HS-5 (cell line): ENCODE measurements at regions not wholly inside any gene's neighbourhood (a gene's known extent, or its start where the extent isn't known, plus 50 kb on each side); places are given as distances from the start of the nearest gene placed in this dataset.
"Not testable (repeated sequence)": the region's sequence is repeated elsewhere in the genome, so short reads cannot be mapped to it uniquely, and the experiment has no call there.

Source experiments
- DNase-seq: peaks from one replicate; pipeline ENCODE4 v3.0.0-alpha.2; 2012; ENCODE audit warnings: low read depth

GRCh38 chr3:151553888-151554287 is 93.0 kb upstream of the IGSF10 start:
- no peak for DNase-seq

- DNase-seq, result no peak
These were observed 91.7 kb upstream of the IGSF10 start for GRCh38 chr3:151552589-151552988.

- no peak for DNase-seq
These were observed 89.8 kb upstream of the IGSF10 start for GRCh38 chr3:151550642-151551041.

- no peak for DNase-seq
These were observed 89.3 kb upstream of the IGSF10 start for GRCh38 chr3:151550025-151550618.

- DNase-seq, result no peak
These were observed 87.3 kb upstream of the IGSF10 start for GRCh38 chr3:151548195-151548594.

- no peak for DNase-seq
These were observed 83.3 kb upstream of the IGSF10 start for GRCh38 chr3:151544164-151544548.

- DNase-seq, result no peak
These were observed 80.3 kb upstream of the IGSF10 start for GRCh38 chr3:151541178-151541577.

- no peak for DNase-seq
These were observed 78.7 kb upstream of the IGSF10 start for GRCh38 chr3:151539599-151539998.

- DNase-seq, result no peak
These were observed 77.9 kb upstream of the IGSF10 start for GRCh38 chr3:151538456-151539393.

- DNase-seq, result no peak
These were observed 76.9 kb upstream of the IGSF10 start for GRCh38 chr3:151537726-151538125.

GRCh38 chr3:151526757-151527156 is 65.9 kb upstream of the IGSF10 start:
- DNase-seq, result no peak

GRCh38 chr3:151520105-151520504 is 59.2 kb upstream of the IGSF10 start:
- DNase-seq, result no peak

GRCh38 chr3:151511433-151511832 is 50.6 kb upstream of the IGSF10 start:
- not testable (repeated sequence) for DNase-seq
